ENCODE measurements at regions not wholly inside any gene's neighbourhood (a gene's known extent, or its start where the extent isn't known, plus 50 kb on each side); places are given as distances from the start of the nearest gene placed in this dataset.

DNA sequence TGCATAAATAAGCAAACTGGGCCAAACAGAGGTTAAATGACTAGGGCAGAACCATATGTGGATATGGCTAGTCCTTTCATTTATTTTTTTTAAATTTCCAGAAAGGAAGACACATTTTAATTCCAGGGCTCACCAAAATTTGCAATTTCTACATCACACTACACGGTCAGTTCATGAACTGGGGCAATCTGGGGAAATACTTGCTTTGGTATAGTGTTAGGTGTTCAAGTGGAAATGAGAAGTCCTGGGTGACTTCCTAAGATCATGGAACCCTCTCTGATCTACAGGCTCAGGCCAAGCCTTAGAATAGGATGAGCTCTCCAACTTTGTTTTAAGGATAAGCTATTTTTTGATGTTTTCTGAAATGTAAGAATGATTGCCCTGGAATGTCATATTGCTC, 128.6 kb upstream of the SPACA1 start:
- TF ChIP-seq FOXA3 (CRISPR knock-in tag; IDR thresholded peaks at IDR 0.05), result no peak
- no peak for TF ChIP-seq GABPB1 (CRISPR knock-in tag; IDR thresholded peaks at IDR 0.05)
- no peak for TF ChIP-seq GABPA (IDR thresholded peaks at IDR 0.05; ENCODE audit: low read depth, low read length)
- no peak for TF ChIP-seq GABPA (CRISPR knock-in tag; IDR thresholded peaks at IDR 0.05; ENCODE audit: low read depth)
- TF ChIP-seq ZNF552 (CRISPR knock-in tag; IDR thresholded peaks at IDR 0.05; ENCODE audit: borderline replicate concordance), result no peak
- no peak for TF ChIP-seq NR2C2 (CRISPR knock-in tag; IDR thresholded peaks at IDR 0.05; ENCODE audit: borderline replicate concordance)
- TF ChIP-seq NFKB2 (CRISPR knock-in tag; IDR thresholded peaks at IDR 0.05; ENCODE audit: borderline replicate concordance), result no peak
- TF ChIP-seq RXRA (CRISPR knock-in tag; IDR thresholded peaks at IDR 0.05), result no peak
- TF ChIP-seq, protein P1, sequence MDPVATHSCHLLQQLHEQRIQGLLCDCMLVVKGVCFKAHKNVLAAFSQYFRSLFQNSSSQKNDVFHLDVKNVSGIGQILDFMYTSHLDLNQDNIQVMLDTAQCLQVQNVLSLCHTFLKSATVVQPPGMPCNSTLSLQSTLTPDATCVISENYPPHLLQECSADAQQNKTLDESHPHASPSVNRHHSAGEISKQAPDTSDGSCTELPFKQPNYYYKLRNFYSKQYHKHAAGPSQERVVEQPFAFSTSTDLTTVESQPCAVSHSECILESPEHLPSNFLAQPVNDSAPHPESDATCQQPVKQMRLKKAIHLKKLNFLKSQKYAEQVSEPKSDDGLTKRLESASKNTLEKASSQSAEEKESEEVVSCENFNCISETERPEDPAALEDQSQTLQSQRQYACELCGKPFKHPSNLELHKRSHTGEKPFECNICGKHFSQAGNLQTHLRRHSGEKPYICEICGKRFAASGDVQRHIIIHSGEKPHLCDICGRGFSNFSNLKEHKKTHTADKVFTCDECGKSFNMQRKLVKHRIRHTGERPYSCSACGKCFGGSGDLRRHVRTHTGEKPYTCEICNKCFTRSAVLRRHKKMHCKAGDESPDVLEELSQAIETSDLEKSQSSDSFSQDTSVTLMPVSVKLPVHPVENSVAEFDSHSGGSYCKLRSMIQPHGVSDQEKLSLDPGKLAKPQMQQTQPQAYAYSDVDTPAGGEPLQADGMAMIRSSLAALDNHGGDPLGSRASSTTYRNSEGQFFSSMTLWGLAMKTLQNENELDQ (CRISPR knock-in tag; IDR thresholded peaks at IDR 0.05; ENCODE audit: borderline replicate concordance), result no peak
- TF ChIP-seq ZNF672 (CRISPR knock-in tag; IDR thresholded peaks at IDR 0.05), result no peak
- TF ChIP-seq GFI1 (CRISPR knock-in tag; IDR thresholded peaks at IDR 0.05; ENCODE audit: borderline replicate concordance), result no peak
